ENCODE measurements at regions not wholly inside any gene's neighbourhood (a gene's known extent, or its start where the extent isn't known, plus 50 kb on each side); places are given as distances from the start of the nearest gene placed in this dataset.
"Not testable (repeated sequence)": the region's sequence is repeated elsewhere in the genome, so short reads cannot be mapped to it uniquely, and the experiment has no call there.

- no peak for DNase-seq
These were observed 167.7 kb upstream of the RPS23 start for GRCh38 chr5:82445726-82446335.

GRCh38 chr5:82439750-82440445, 161.7 kb upstream of the RPS23 start:
- in situ Hi-C loops (cut with MboI; ENCODE audit: low pct_unique_long_range_greater_than_20kb, low sequenced_read_pairs) = no loop called here
- DNase-seq = no peak

More at GRCh38 chr5:82445726-82446335, 167.7 kb upstream of the RPS23 start:
- in situ Hi-C loops (cut with MboI; ENCODE audit: low pct_unique_long_range_greater_than_20kb, low sequenced_read_pairs) = no loop called here

GRCh38 chr5:82437565-82437964, 159.4 kb upstream of the RPS23 start:
- in situ Hi-C loops (cut with MboI; ENCODE audit: low pct_unique_long_range_greater_than_20kb, low sequenced_read_pairs); DNase-seq: not testable (repeated sequence)

GRCh38 chr5:82436291-82436690, 158.1 kb upstream of the RPS23 start:
- no peak for DNase-seq
- in situ Hi-C loops (cut with MboI; ENCODE audit: low pct_unique_long_range_greater_than_20kb, low sequenced_read_pairs) = no loop called here

GRCh38 chr5:82434696-82435660, 156.8 kb upstream of the RPS23 start:
- DNase-seq; in situ Hi-C loops (cut with MboI; ENCODE audit: low pct_unique_long_range_greater_than_20kb, low sequenced_read_pairs): not testable (repeated sequence)

- in situ Hi-C loops (cut with MboI; ENCODE audit: low pct_unique_long_range_greater_than_20kb, low sequenced_read_pairs) = no loop called here
- DNase-seq = no peak
These were observed 148.5 kb upstream of the RPS23 start for GRCh38 chr5:82426464-82427154.

GRCh38 chr5:82425591-82425990, 147.4 kb upstream of the RPS23 start:
- DNase-seq = no peak
- in situ Hi-C loops (cut with MboI; ENCODE audit: low pct_unique_long_range_greater_than_20kb, low sequenced_read_pairs) = no loop called here

- in situ Hi-C loops (cut with MboI; ENCODE audit: low pct_unique_long_range_greater_than_20kb, low sequenced_read_pairs) = no loop called here
- no peak for DNase-seq
These were observed 146.1 kb upstream of the RPS23 start for GRCh38 chr5:82424211-82424610.

GRCh38 chr5:82422751-82423181, 144.6 kb upstream of the RPS23 start:
- peak; percentile 83 for DNase-seq
- in situ Hi-C loops (cut with MboI; ENCODE audit: low pct_unique_long_range_greater_than_20kb, low sequenced_read_pairs) = no loop called here

- in situ Hi-C loops (cut with MboI; ENCODE audit: low pct_unique_long_range_greater_than_20kb, low sequenced_read_pairs) = no loop called here
- no peak for DNase-seq
These were observed 144.0 kb upstream of the RPS23 start for GRCh38 chr5:82422001-82422740.

- peak; percentile 82 for DNase-seq
- in situ Hi-C loops (cut with MboI; ENCODE audit: low pct_unique_long_range_greater_than_20kb, low sequenced_read_pairs) = no loop called here
These were observed 143.0 kb upstream of the RPS23 start for GRCh38 chr5:82421119-82421518.

GRCh38 chr5:82420524-82420923, 142.4 kb upstream of the RPS23 start:
- in situ Hi-C loops (cut with MboI; ENCODE audit: low pct_unique_long_range_greater_than_20kb, low sequenced_read_pairs) = not testable (repeated sequence)
- peak; percentile 91 for DNase-seq

GRCh38 chr5:82419559-82420332, 141.6 kb upstream of the RPS23 start:
- no peak for DNase-seq
- in situ Hi-C loops (cut with MboI; ENCODE audit: low pct_unique_long_range_greater_than_20kb, low sequenced_read_pairs) = no loop called here

- no peak for DNase-seq
- in situ Hi-C loops (cut with MboI; ENCODE audit: low pct_unique_long_range_greater_than_20kb, low sequenced_read_pairs) = no loop called here
These were observed 140.4 kb upstream of the RPS23 start for GRCh38 chr5:82418608-82418950.

GRCh38 chr5:82417776-82418607, 139.8 kb upstream of the RPS23 start:
- in situ Hi-C loops (cut with MboI; ENCODE audit: low pct_unique_long_range_greater_than_20kb, low sequenced_read_pairs) = no loop called here
- DNase-seq = peak; percentile 94

GRCh38 chr5:82416512-82416911, 138.4 kb upstream of the RPS23 start:
- no peak for DNase-seq
- in situ Hi-C loops (cut with MboI; ENCODE audit: low pct_unique_long_range_greater_than_20kb, low sequenced_read_pairs) = no loop called here

- no peak for DNase-seq
- in situ Hi-C loops (cut with MboI; ENCODE audit: low pct_unique_long_range_greater_than_20kb, low sequenced_read_pairs) = no loop called here
These were observed 135.9 kb upstream of the RPS23 start for GRCh38 chr5:82414041-82414388.
